OCI-LY7 (cell line): ENCODE measurements at regions not wholly inside any gene's neighbourhood (a gene's known extent, or its start where the extent isn't known, plus 50 kb on each side); places are given as distances from the start of the nearest gene placed in this dataset.

ENCODE experiments used
- BruUV-seq: library from RNA; stranded (reverse); fragments of 400-500 nt; replicated peaks from 2 replicates; lab custom pipeline; 2021; lab: Mats Ljungman, UMichigan
- CTCF ChIA-PET: fragments of 300-600 bp; sonication (Branson Sonifier 250); formaldehyde crosslinking; loops from one replicate; lab custom pipeline; 2022; ENCODE audit warnings: antibody characterized with exemption; ENCODE audit not compliant: unreplicated experiment; lab: Charles Lee
- POLR2A ChIA-PET: fragments of 300-600 bp; sonication (Branson Sonifier 250); formaldehyde crosslinking; loops from one replicate; lab custom pipeline; 2022; ENCODE audit warnings: antibody characterized with exemption; lab: Charles Lee
- DNase-seq: peaks from one replicate; pipeline ENCODE4 v3.0.0-alpha.2; 2015; ENCODE audit warnings: low spot score
- H2AFZ ChIP-seq: fragments of 200-600 bp; sonication (generic), shearing (Covaris generic); 2 replicates; pipeline ENCODE4 v1.6.1; 2014; ENCODE audit warnings: mild to moderate bottlenecking, antibody characterized with exemption, low read length, moderate library complexity
- H3K27ac ChIP-seq: fragments of 200-600 bp; sonication (generic); 2 replicates; pipeline ENCODE4 v1.5.1; 2014; ENCODE audit warnings: mixed run types, low read depth, mild to moderate bottlenecking, moderate library complexity, low read length, inconsistent platforms; ENCODE audit not compliant: poor library complexity, severe bottlenecking
- H3K36me3 ChIP-seq: fragments of 200-600 bp; sonication (generic); 2 replicates; pipeline ENCODE4 v1.6.1; 2014; ENCODE audit warnings: mild to moderate bottlenecking, antibody characterized with exemption, low read length, moderate library complexity, mixed read lengths; ENCODE audit not compliant: insufficient read depth
- H3K4me1 ChIP-seq: fragments of 200-600 bp; sonication (generic); 2 replicates; pipeline ENCODE4 v1.5.1; 2014; ENCODE audit warnings: mild to moderate bottlenecking, low read length; ENCODE audit not compliant: insufficient read depth, poor library complexity, severe bottlenecking
- H3K4me2 ChIP-seq: fragments of 200-600 bp; sonication (generic); 2 replicates; pipeline ENCODE4 v1.6.1; 2014; ENCODE audit warnings: mild to moderate bottlenecking, low read length
- H3K4me3 ChIP-seq: fragments of 200-600 bp; sonication (generic); 2 replicates; pipeline ENCODE4 v1.5.1; 2014; ENCODE audit warnings: mild to moderate bottlenecking, low read depth, low read length; ENCODE audit not compliant: poor library complexity, severe bottlenecking
- H3K79me2 ChIP-seq: fragments of 200-600 bp; sonication (generic); 2 replicates; pipeline ENCODE4 v1.6.1; 2016; ENCODE audit warnings: low read depth, mild to moderate bottlenecking, low read length, moderate library complexity, mixed read lengths; ENCODE audit not compliant: insufficient read depth
- H3K9me2 ChIP-seq: fragments of 200-600 bp; sonication (generic); 2 replicates; pipeline ENCODE4 v1.6.1; 2016; ENCODE audit warnings: mild to moderate bottlenecking, low read length, mixed read lengths; ENCODE audit not compliant: insufficient read depth
- H3K9me3 ChIP-seq: fragments of 200-600 bp; sonication (generic); 2 replicates; pipeline ENCODE4 v1.6.1; 2014; ENCODE audit warnings: mild to moderate bottlenecking, mixed run types, low read length, mixed read lengths
- H4K20me1 ChIP-seq: fragments of 200-600 bp; sonication (generic); 2 replicates; pipeline ENCODE4 v1.6.1; 2014; ENCODE audit warnings: mild to moderate bottlenecking, antibody characterized with exemption, low read length, moderate library complexity, mixed read lengths; ENCODE audit not compliant: insufficient read depth
- EZH2phosphoT487 ChIP-seq: fragments of 200-600 bp; sonication (generic); IDR thresholded peaks from 2 replicates; pipeline ENCODE4 v1.6.1; 2018; ENCODE audit warnings: low read depth, borderline replicate concordance, mild to moderate bottlenecking, mixed run types, antibody characterized with exemption, low read length, moderate library complexity, mixed read lengths
- intact Hi-C: fragments of 100-400 bp; cut with micrococcal nuclease; formaldehyde crosslinking; loops from one replicate; pipeline ENCODE4 v1.10.0; 2022; ENCODE audit not compliant: unreplicated experiment
- TF ChIP-seq, protein P1 (sequence below): fragments of 200-600 bp; sonication (generic); conservative IDR thresholded peaks from 2 replicates; pipeline ENCODE4 v1.5.1; 2014; ENCODE audit warnings: mild to moderate bottlenecking, antibody characterized with exemption, low read length, moderate library complexity, mixed read lengths

DNA sequence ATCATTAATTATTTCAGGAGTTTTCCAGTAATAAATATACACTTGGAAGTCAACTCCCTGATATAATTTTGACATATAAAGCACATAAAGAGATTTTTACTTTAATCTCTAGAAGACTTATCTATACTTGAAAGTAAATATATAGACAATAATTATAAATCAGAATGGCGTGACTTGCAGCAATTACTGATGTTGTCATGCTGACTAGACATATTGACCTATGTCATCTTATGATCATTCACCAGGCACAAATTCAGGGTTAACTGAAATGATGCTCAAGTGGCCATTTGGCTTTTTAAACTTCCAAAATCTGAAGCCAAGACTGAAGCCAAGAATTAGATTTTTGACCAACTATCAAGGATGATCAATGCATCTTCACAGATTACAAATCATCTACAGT lies 192.2 kb downstream of the MCHR2 start:
- BruUV-seq, result no TSS peak
- Histone ChIP-seq H3K36me3 (no peaks in the 10 kb centered on the region), H3K9me2 (no peaks in the 10 kb centered on the region), H2AFZ (no peak overlapping the region), H3K27ac (no peak overlapping the region), H3K4me3 (no peak overlapping the region), H3K9me3 (no peaks in the 10 kb centered on the region), H3K4me2 (no peak overlapping the region), H3K4me1 (no peaks in the 10 kb centered on the region), H4K20me1 (no peaks in the 10 kb centered on the region), H3K79me2 (no peaks in the 10 kb centered on the region)
- CTCF ChIA-PET, result no interaction called here
- intact Hi-C loops, result no loop called here
- POLR2A ChIA-PET, result no interaction called here
- TF ChIP-seq EZH2phosphoT487, result no peak
- TF ChIP-seq, protein P1, sequence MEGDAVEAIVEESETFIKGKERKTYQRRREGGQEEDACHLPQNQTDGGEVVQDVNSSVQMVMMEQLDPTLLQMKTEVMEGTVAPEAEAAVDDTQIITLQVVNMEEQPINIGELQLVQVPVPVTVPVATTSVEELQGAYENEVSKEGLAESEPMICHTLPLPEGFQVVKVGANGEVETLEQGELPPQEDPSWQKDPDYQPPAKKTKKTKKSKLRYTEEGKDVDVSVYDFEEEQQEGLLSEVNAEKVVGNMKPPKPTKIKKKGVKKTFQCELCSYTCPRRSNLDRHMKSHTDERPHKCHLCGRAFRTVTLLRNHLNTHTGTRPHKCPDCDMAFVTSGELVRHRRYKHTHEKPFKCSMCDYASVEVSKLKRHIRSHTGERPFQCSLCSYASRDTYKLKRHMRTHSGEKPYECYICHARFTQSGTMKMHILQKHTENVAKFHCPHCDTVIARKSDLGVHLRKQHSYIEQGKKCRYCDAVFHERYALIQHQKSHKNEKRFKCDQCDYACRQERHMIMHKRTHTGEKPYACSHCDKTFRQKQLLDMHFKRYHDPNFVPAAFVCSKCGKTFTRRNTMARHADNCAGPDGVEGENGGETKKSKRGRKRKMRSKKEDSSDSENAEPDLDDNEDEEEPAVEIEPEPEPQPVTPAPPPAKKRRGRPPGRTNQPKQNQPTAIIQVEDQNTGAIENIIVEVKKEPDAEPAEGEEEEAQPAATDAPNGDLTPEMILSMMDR, result no peak
- DNase-seq, result no peak

DNA sequence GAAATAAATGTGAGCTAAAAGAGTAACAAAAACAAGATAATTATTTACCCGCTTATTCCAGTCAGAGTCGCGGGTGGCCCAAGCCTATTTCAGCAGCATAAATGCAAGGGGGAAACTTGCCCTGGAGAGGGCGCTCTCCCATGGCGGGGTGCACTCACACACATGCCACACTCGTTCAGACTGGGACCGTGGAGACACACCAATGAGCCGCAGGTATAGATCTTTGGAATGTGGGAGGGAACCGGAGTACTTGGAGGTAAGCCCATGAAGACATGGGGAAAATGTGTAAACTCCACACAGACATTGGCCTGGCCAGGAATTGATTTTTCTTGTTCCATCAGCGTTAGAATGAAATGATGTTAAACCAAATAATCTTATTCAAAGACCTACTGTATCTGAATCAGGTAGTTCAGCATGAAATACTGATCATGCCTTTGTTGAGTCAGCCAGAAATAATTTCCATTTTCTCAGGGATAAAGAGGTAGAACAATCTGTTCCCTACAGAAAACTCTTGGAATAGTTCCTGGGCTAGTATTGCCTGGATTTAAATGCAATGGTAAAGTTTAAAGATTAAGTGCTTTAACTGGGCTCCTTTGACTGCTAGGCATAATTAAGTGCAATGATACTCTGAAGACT lies 191.5 kb downstream of the MCHR2 start:
- DNase-seq, result no peak
- Histone ChIP-seq H3K79me2 (no peaks in the 10 kb centered on the region), H3K4me1 (no peaks in the 10 kb centered on the region), H3K36me3 (no peaks in the 10 kb centered on the region), H3K9me3 (no peaks in the 10 kb centered on the region), H4K20me1 (no peaks in the 10 kb centered on the region), H3K4me2 (no peak overlapping the region), H2AFZ (no peak overlapping the region), H3K4me3 (no peak overlapping the region), H3K9me2 (no peaks in the 10 kb centered on the region), H3K27ac (no peak overlapping the region)
- TF ChIP-seq, protein P1, result peak; percentile 33; the same call in 1 of the 2 replicates
- no peak for TF ChIP-seq EZH2phosphoT487
- BruUV-seq, result no TSS peak
- intact Hi-C loops, result no loop called here
- ChIA-PET CTCF (no interaction called here), POLR2A (interaction anchor here (0.6 kb wide), 1 partner anchor 97 kb away, joined by 3 read pairs; no protein-coding TSS in a partner anchor)

DNA sequence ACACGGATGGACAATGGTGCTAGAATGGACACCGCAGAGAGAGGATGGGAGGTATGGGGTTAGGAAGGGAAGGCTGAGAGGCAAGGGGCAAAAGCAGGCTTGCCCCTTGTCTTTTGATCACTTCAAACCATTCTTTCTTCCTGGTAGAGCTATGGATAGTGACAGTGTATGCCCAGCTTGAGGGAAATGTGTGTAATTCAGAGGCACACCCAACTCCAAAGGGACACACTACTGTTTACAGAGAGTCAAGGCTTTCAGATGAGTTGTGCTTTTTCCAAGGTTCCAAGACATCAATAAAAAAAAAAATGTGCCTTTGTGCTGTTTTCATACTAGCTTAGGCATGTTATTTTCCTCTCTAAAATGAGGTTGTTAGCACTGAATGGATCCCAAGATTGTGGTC lies 185.0 kb downstream of the MCHR2 start:
- BruUV-seq, result no TSS peak
- Histone ChIP-seq H3K27ac (no peak overlapping the region), H3K36me3 (no peaks in the 10 kb centered on the region), H3K79me2 (no peaks in the 10 kb centered on the region), H3K4me2 (no peak overlapping the region), H3K9me2 (no peaks in the 10 kb centered on the region), H3K4me3 (no peak overlapping the region), H2AFZ (no peak overlapping the region), H3K9me3 (no peaks in the 10 kb centered on the region), H3K4me1 (no peaks in the 10 kb centered on the region), H4K20me1 (no peaks in the 10 kb centered on the region)
- POLR2A ChIA-PET, result interaction anchor here (0.6 to 1.2 kb wide), 2 partner anchors 16 to 464 kb away, joined by 3 read pairs; no protein-coding TSS in a partner anchor
- CTCF ChIA-PET, result interaction anchor here (0.6 kb wide), 1 partner anchor 66 kb away, joined by 3 read pairs; no protein-coding TSS in a partner anchor
- intact Hi-C loops, result no loop called here
- DNase-seq, result no peak
- no peak for TF ChIP-seq EZH2phosphoT487
- TF ChIP-seq, protein P1, result no peak
